ENCODE measurements at regions not wholly inside any gene's neighbourhood (a gene's known extent, or its start where the extent isn't known, plus 50 kb on each side); places are given as distances from the start of the nearest gene placed in this dataset.
"Not testable (repeated sequence)": the region's sequence is repeated elsewhere in the genome, so short reads cannot be mapped to it uniquely, and the experiment has no call there.

DNA sequence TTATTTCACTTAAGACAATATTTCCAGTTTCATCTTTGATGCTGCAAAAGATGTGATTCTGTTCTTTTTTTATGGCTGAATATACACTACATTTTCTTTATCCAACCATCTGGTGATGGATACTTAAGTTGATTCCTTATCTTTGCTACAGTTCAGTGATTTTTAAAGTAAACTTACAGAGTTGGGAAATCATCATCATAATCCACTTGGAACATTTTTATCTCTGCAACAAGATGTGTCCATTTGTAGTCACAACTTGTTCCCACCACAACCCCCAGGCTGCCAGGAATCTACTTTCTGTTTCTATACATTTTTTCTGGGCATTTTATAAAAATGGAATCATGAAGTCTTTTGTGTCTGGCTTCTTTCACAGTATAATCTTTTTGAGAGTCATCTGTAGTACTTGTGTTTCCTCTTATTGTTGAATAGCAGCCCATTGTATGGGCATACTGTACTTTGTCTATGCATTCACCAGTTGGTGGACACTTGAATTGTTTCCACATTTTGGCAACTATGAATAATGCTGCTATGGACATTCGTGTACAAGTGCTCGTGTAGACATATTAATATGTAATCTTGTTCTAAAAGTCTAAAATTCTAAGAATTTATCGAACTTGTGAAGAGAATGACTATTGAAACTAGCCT lies 212.5 kb upstream of the DDHD1 start:
- DNase-seq, result no peak
- H3K4me3 ChIP-seq, result no peak overlapping the region
- H3K27me3 ChIP-seq, result no peaks in the 10 kb centered on the region
- no peak for ATAC-seq
- peaks cover 13% of the 10 kb centered on the region for H3K4me1 ChIP-seq
- no peaks in the 10 kb centered on the region for H3K9me3 ChIP-seq
- intact Hi-C loops (cut with DNase I), result no loop called here
- H3K27ac ChIP-seq, result no peak overlapping the region
- no peaks in the 10 kb centered on the region for H3K36me3 ChIP-seq
- TF ChIP-seq, protein P1, sequence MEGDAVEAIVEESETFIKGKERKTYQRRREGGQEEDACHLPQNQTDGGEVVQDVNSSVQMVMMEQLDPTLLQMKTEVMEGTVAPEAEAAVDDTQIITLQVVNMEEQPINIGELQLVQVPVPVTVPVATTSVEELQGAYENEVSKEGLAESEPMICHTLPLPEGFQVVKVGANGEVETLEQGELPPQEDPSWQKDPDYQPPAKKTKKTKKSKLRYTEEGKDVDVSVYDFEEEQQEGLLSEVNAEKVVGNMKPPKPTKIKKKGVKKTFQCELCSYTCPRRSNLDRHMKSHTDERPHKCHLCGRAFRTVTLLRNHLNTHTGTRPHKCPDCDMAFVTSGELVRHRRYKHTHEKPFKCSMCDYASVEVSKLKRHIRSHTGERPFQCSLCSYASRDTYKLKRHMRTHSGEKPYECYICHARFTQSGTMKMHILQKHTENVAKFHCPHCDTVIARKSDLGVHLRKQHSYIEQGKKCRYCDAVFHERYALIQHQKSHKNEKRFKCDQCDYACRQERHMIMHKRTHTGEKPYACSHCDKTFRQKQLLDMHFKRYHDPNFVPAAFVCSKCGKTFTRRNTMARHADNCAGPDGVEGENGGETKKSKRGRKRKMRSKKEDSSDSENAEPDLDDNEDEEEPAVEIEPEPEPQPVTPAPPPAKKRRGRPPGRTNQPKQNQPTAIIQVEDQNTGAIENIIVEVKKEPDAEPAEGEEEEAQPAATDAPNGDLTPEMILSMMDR (IDR thresholded peaks at IDR 0.05), result no peak

GRCh38 chr14:53362916-53363315 lies 209.8 kb upstream of the DDHD1 start:
- H3K4me3 ChIP-seq; intact Hi-C loops (cut with DNase I); H3K9me3 ChIP-seq; H3K27me3 ChIP-seq; H3K36me3 ChIP-seq; H3K4me1 ChIP-seq; ATAC-seq; H3K27ac ChIP-seq; DNase-seq: not testable (repeated sequence)

DNA sequence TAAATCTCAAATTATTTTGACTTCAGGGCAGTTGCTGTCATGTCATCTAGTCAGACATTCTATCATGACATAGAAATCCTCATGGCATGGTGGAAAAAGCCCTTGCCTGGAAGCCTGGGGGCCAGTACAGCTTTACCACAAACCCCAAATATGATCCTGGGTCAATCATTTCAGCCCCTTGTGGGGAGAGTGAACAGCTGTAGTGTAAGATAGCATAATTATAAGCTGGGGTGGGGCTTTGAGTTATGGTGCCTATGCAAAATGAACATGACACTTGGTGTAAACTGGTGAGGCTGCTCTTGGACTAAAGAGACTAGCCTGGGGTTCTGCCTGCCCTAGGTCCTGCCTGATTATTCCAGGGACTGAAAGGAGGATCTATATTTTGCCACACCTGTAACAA lies 207.7 kb upstream of the DDHD1 start:
- Histone ChIP-seq H3K4me3 (no peak overlapping the region), H3K27ac (no peak overlapping the region), H3K4me1 (no peaks in the 10 kb centered on the region), H3K36me3 (no peaks in the 10 kb centered on the region), H3K9me3 (no peaks in the 10 kb centered on the region), H3K27me3 (no peaks in the 10 kb centered on the region)
- intact Hi-C loops (cut with DNase I), result no loop called here
- no peak for ATAC-seq
- TF ChIP-seq, protein P1 (IDR thresholded peaks at IDR 0.05), result no peak
- DNase-seq, result no peak

GRCh38 chr14:53358166-53358565 lies 205.0 kb upstream of the DDHD1 start:
- DNase-seq (no peak), ATAC-seq (no peak)
- no peaks in the 10 kb centered on the region for H3K27me3 ChIP-seq
- H3K4me1 ChIP-seq, result peaks cover 5% of the 10 kb centered on the region
- no peak overlapping the region for H3K4me3 ChIP-seq
- intact Hi-C loops (cut with DNase I), result no loop called here
- TF ChIP-seq, protein P1 (IDR thresholded peaks at IDR 0.05), result no peak
- no peak overlapping the region for H3K27ac ChIP-seq
- no peaks in the 10 kb centered on the region for H3K9me3 ChIP-seq
- no peaks in the 10 kb centered on the region for H3K36me3 ChIP-seq

GRCh38 chr14:53356361-53357150 lies 203.4 kb upstream of the DDHD1 start:
- no peak for DNase-seq
- H3K4me3 ChIP-seq, result no peak overlapping the region
- intact Hi-C loops (cut with DNase I), result no loop called here
- TF ChIP-seq, protein P1 (IDR thresholded peaks at IDR 0.05), result no peak
- H3K27me3 ChIP-seq, result no peaks in the 10 kb centered on the region
- H3K27ac ChIP-seq, result no peak overlapping the region
- no peaks in the 10 kb centered on the region for H3K9me3 ChIP-seq
- ATAC-seq, result no peak
- H3K36me3 ChIP-seq, result no peaks in the 10 kb centered on the region
- peaks cover 5% of the 10 kb centered on the region for H3K4me1 ChIP-seq

DNA sequence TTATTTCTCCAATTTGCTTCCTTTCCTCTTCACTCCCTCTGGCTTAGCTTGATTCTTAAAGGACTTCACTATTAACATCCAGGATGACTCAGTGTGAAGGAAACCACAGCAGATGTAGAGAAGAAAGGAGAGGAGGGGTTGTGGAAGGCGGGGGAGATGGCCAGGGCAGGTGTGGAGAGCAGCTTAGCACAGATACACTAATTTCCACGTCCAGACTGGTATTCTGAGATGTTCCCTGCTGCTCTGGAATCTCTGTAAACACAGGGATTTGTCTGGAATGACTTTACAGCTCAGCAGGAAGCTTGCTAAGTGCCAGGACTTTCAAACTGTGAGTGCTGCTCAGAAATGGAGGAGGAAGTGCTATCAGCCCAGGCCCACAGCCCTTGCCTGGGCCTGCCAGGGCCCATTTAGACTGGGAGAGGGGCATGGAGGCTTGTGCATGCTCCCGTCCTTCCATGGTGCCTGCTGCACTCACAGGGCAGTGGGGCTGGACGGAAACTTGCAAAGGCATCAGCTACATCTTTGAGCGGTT lies 202.5 kb upstream of the DDHD1 start:
- DNase-seq (no peak), ATAC-seq (peak; percentile 23)
- Histone ChIP-seq H3K27me3 (no peaks in the 10 kb centered on the region), H3K9me3 (no peaks in the 10 kb centered on the region), H3K27ac (no peak overlapping the region), H3K4me3 (no peak overlapping the region), H3K4me1 (peaks cover 5% of the 10 kb centered on the region), H3K36me3 (no peaks in the 10 kb centered on the region)
- intact Hi-C loops (cut with DNase I), result no loop called here
- TF ChIP-seq, protein P1 (IDR thresholded peaks at IDR 0.05), result no peak

All from upper lobe of right lung (tissue), 1 donor.